Nephron (organoid): ENCODE measurements at regions not wholly inside any gene's neighbourhood (a gene's known extent, or its start where the extent isn't known, plus 50 kb on each side); places are given as distances from the start of the nearest gene placed in this dataset.

Source experiments
- H3K27ac Mint-ChIP-seq, 3 experiments: 2 replicates each; pipeline ENCODE4 v1.8.0; 2020; ENCODE audit warnings: mixed read lengths in 3 of 3, mild to moderate bottlenecking in 2 of 3, moderate library complexity in 1 of 3
- H3K27me3 Mint-ChIP-seq: 2 replicates; pipeline ENCODE4 v1.8.0; 2021; ENCODE audit warnings: low read depth, mild to moderate bottlenecking, moderate library complexity, mixed read lengths
- H3K36me3 Mint-ChIP-seq: 2 replicates; pipeline ENCODE4 v1.8.0; 2020; ENCODE audit warnings: low read depth, mixed read lengths
- H3K4me1 Mint-ChIP-seq: 2 replicates; pipeline ENCODE4 v1.8.0; 2020; ENCODE audit warnings: mixed read lengths
- H3K4me3 Mint-ChIP-seq, 3 experiments: 2 replicates each; pipeline ENCODE4 v1.8.0; 2020; ENCODE audit warnings: mild to moderate bottlenecking in 3 of 3, mixed read lengths in 3 of 3, moderate library complexity in 2 of 3
- H3K9me3 Mint-ChIP-seq: 2 replicates; pipeline ENCODE4 v1.8.0; 2020; ENCODE audit warnings: mixed read lengths
- CTCF ChIP-seq, 3 experiments: fragments of 200-600 bp; sonication (generic); IDR thresholded peaks; one replicate each; pipeline ENCODE4 v1.5.0; 2021; ENCODE audit warnings: antibody characterized with exemption in 3 of 3; ENCODE audit not compliant: unreplicated experiment in 3 of 3

GRCh38 chr20:48096212-48096875, 311.1 kb upstream of the SULF2 start:
- H3K4me1 Mint-ChIP-seq = peaks cover 41% of the 10 kb centered on the region
- H3K27ac Mint-ChIP-seq = no peak overlapping the region
- H3K36me3 Mint-ChIP-seq = no peaks in the 10 kb centered on the region
- no peak overlapping the region for H3K4me3 Mint-ChIP-seq
- peaks cover 14% of the 10 kb centered on the region for H3K27me3 Mint-ChIP-seq
- TF ChIP-seq CTCF (IDR thresholded peaks at IDR 0.05; ENCODE audit: unreplicated experiment in 3 of 3) = no peak
- peaks cover 9% of the 10 kb centered on the region for H3K9me3 Mint-ChIP-seq

- H3K4me3 Mint-ChIP-seq = no peak overlapping the region
- peaks cover 35% of the 10 kb centered on the region for H3K4me1 Mint-ChIP-seq
- no peak for TF ChIP-seq CTCF (IDR thresholded peaks at IDR 0.05; ENCODE audit: unreplicated experiment in 3 of 3)
- H3K36me3 Mint-ChIP-seq = no peaks in the 10 kb centered on the region
- no peak overlapping the region for H3K27ac Mint-ChIP-seq
- peaks cover 11% of the 10 kb centered on the region for H3K9me3 Mint-ChIP-seq
- peaks cover 14% of the 10 kb centered on the region for H3K27me3 Mint-ChIP-seq
Observed at GRCh38 chr20:48094944-48095343, 309.7 kb upstream of the SULF2 start.

- Mint-ChIP-seq H3K27me3 (peaks cover 20% of the 10 kb centered on the region), H3K4me1 (peaks cover 29% of the 10 kb centered on the region), H3K9me3 (peaks cover 11% of the 10 kb centered on the region), H3K27ac (no peak overlapping the region), H3K36me3 (no peaks in the 10 kb centered on the region), H3K4me3 (no peak overlapping the region)
- no peak for TF ChIP-seq CTCF (IDR thresholded peaks at IDR 0.05; ENCODE audit: unreplicated experiment in 3 of 3)
Observed at GRCh38 chr20:48094196-48094749, 309.0 kb upstream of the SULF2 start.

- Mint-ChIP-seq H3K4me1 (peaks cover 20% of the 10 kb centered on the region), H3K9me3 (peaks cover 11% of the 10 kb centered on the region), H3K27me3 (peaks cover 24% of the 10 kb centered on the region), H3K27ac (peak overlapping the region in 1 of 3 experiments; percentile 13), H3K36me3 (no peaks in the 10 kb centered on the region), H3K4me3 (no peak overlapping the region)
- TF ChIP-seq CTCF (IDR thresholded peaks at IDR 0.05; ENCODE audit: unreplicated experiment in 3 of 3) = no peak
Observed at GRCh38 chr20:48092596-48093280, 307.5 kb upstream of the SULF2 start.

GRCh38 chr20:48090784-48091183, 305.5 kb upstream of the SULF2 start:
- Mint-ChIP-seq H3K27ac (no peak overlapping the region), H3K27me3 (peaks cover 21% of the 10 kb centered on the region), H3K4me1 (peaks cover 25% of the 10 kb centered on the region), H3K9me3 (peaks cover 11% of the 10 kb centered on the region), H3K36me3 (no peaks in the 10 kb centered on the region), H3K4me3 (no peak overlapping the region)
- TF ChIP-seq CTCF (IDR thresholded peaks at IDR 0.05; ENCODE audit: unreplicated experiment in 3 of 3) = no peak
